GM12878 (cell line): ENCODE measurements at regions not wholly inside any gene's neighbourhood (a gene's known extent, or its start where the extent isn't known, plus 50 kb on each side); places are given as distances from the start of the nearest gene placed in this dataset.

Experiments used
- ATAC-seq: fragments of 200-7000 bp; cut with Tn5 transposase; 3 replicates; pipeline ENCODE4 v1.9.1; 2020; ENCODE audit warnings: mild to moderate bottlenecking, moderate library complexity
- BruUV-seq: library from RNA; stranded (reverse); fragments of 400-500 nt; replicated peaks from 2 replicates; lab custom pipeline; 2021; lab: Mats Ljungman, UMichigan
- CTCF ChIA-PET: fragments of 300-600 bp; sonication (Branson Sonifier 250); formaldehyde crosslinking; extraction: SDS; loops from one replicate; lab custom pipeline; 2021; ENCODE audit warnings: inconsistent platforms; lab: Yijun Ruan, JAX
- POLR2A ChIA-PET: fragments of 350-600 bp; formaldehyde crosslinking; extraction: SDS; loops from one replicate; lab custom pipeline; 2021; ENCODE audit warnings: inconsistent platforms; lab: Charles Lee
- RAD21 ChIA-PET: fragments of 300-600 bp; sonication (Branson Sonifier 250); formaldehyde crosslinking; loops from one replicate; lab custom pipeline; 2023; ENCODE audit warnings: antibody characterized with exemption; ENCODE audit not compliant: unreplicated experiment; lab: Charles Lee
- SMC1A ChIA-PET: fragments of 300-600 bp; sonication (Branson Sonifier 250); formaldehyde crosslinking; loops from one replicate; lab custom pipeline; 2023; ENCODE audit not compliant: unreplicated experiment, uncharacterized antibody; lab: Charles Lee
- DNase-seq: peaks from one replicate; pipeline ENCODE4 v3.0.0-alpha.2; 2011; ENCODE audit warnings: low read depth, low spot score
- FAIRE-seq: peaks from 3 replicates; lab custom pipeline; 2011; peaks lifted over from hg19 to GRCh38; lab: Jason Lieb, UNC
- H2AFZ ChIP-seq: 2 replicates; pipeline ENCODE4 v1.6.0; 2011; ENCODE audit warnings: low read depth, low read length, control low read depth; ENCODE audit not compliant: control insufficient read depth
- H3K27ac ChIP-seq: 2 replicates; pipeline ENCODE4 v1.5.1; 2011; ENCODE audit warnings: control low read depth; ENCODE audit not compliant: control insufficient read depth, insufficient read depth
- H3K27me3 ChIP-seq, 2 experiments: replicated peaks in 1 of 2; 2 replicates each; pipeline versions ENCODE4 v1.6.0 to v1.6.1; 2011; ENCODE audit warnings: low read length in 1 of 2; ENCODE audit not compliant: control insufficient read depth in 2 of 2, insufficient read depth in 2 of 2
- H3K36me3 ChIP-seq, 2 experiments: 2 replicates each; pipeline ENCODE4 v1.5.1; 2011; ENCODE audit warnings: low read length in 1 of 2; ENCODE audit not compliant: control insufficient read depth in 2 of 2, insufficient read depth in 2 of 2
- H3K4me1 ChIP-seq: 2 replicates; pipeline ENCODE4 v1.6.1; 2011; ENCODE audit warnings: mild to moderate bottlenecking, low read length, moderate library complexity, mixed read lengths; ENCODE audit not compliant: control insufficient read depth, insufficient read depth
- H3K4me2 ChIP-seq: 2 replicates; pipeline ENCODE4 v1.6.0; 2011; ENCODE audit warnings: control low read depth; ENCODE audit not compliant: control insufficient read depth, insufficient read depth
- H3K4me3 ChIP-seq: fragments of 200-600 bp; sonication (generic); 2 replicates; pipeline ENCODE4 v1.5.1; 2016
- H3K79me2 ChIP-seq: 2 replicates; pipeline ENCODE4 v1.6.0; 2011; ENCODE audit warnings: low read length; ENCODE audit not compliant: control insufficient read depth, insufficient read depth
- H3K9ac ChIP-seq: 2 replicates; pipeline ENCODE4 v1.8.0; 2011; ENCODE audit warnings: low read length, control low read depth, mixed read lengths; ENCODE audit not compliant: control insufficient read depth, insufficient read depth
- H3K9me3 ChIP-seq: replicated peaks from 3 replicates; pipeline ENCODE4 v1.5.1; 2011; ENCODE audit warnings: mild to moderate bottlenecking, low read length; ENCODE audit not compliant: control insufficient read depth, insufficient read depth
- H4K20me1 ChIP-seq: 2 replicates; pipeline ENCODE4 v1.6.0; 2011; ENCODE audit not compliant: control insufficient read depth, insufficient read depth
- CREB1 ChIP-seq: IDR thresholded peaks from 2 replicates; pipeline ENCODE4 v1.6.1; 2012; ENCODE audit warnings: low read depth, mild to moderate bottlenecking, inconsistent platforms
- FOS ChIP-seq: IDR thresholded peaks from 3 replicates; pipeline ENCODE4 v1.6.1; 2011; ENCODE audit warnings: borderline replicate concordance; ENCODE audit not compliant: insufficient read length; ENCODE audit errors: extremely low read depth
- IKZF2 ChIP-seq, 2 experiments: fragments of 450-650 bp; IDR thresholded peaks; 2 replicates each; pipeline ENCODE4 v1.6.1; 2017; ENCODE audit warnings: mild to moderate bottlenecking in 2 of 2, moderate library complexity in 2 of 2
- IRF4 ChIP-seq: IDR thresholded peaks from 2 replicates; pipeline ENCODE4 v1.6.1; 2011; ENCODE audit warnings: low read depth, low read length
- JUND ChIP-seq: IDR thresholded peaks from 2 replicates; pipeline ENCODE4 v1.6.1; 2012; ENCODE audit warnings: low read depth, mild to moderate bottlenecking, low read length, improper control_type of control experiment, moderate library complexity
- MTA3 ChIP-seq: IDR thresholded peaks from 2 replicates; pipeline ENCODE4 v1.6.1; 2012; ENCODE audit warnings: low read length, inconsistent platforms, borderline replicate concordance
- RFX5 ChIP-seq: IDR thresholded peaks from 2 replicates; pipeline ENCODE4 v1.6.1; 2011; ENCODE audit warnings: low read depth, low read length, improper control_type of control experiment
- SP1 ChIP-seq: IDR thresholded peaks from one replicate; pipeline ENCODE4 v1.6.1; 2011; ENCODE audit warnings: low read depth, low read length
- STAT1 ChIP-seq: fragments of 450-650 bp; conservative IDR thresholded peaks from 2 replicates; pipeline ENCODE4 v1.6.1; 2014; ENCODE audit warnings: antibody characterized with exemption, mild to moderate bottlenecking
- STAT3 ChIP-seq: IDR thresholded peaks from 2 replicates; pipeline ENCODE4 v1.6.1; 2011; ENCODE audit warnings: low read depth, low read length, improper control_type of control experiment
- YY1 ChIP-seq: IDR thresholded peaks from 2 replicates; pipeline ENCODE4 v1.6.1; 2011; ENCODE audit warnings: low read depth, mild to moderate bottlenecking, low read length
- WGBS: methylation state at CpG from one replicate; pipeline ENCODE4 v1.1.6; 2016; ENCODE audit warnings: low lambda C conversion rate; ENCODE audit not compliant: insufficient replicate concordance, insufficient coverage; ENCODE audit errors: missing lambda C conversion rate; 5-methylcytosine and 5-hydroxymethylcytosine counted together
- in situ Hi-C: fragments of 300-500 bp; cut with MboI; formaldehyde crosslinking; loops from 9 replicates; pipeline ENCODE4 v1.14.3; 2018; ENCODE audit warnings: mixed read lengths
- intact Hi-C: fragments of 100-400 bp; cut with micrococcal nuclease; formaldehyde crosslinking; loops from one replicate; pipeline ENCODE4 v1.14.2; 2022; ENCODE audit not compliant: unreplicated experiment
- TF ChIP-seq, protein P1 (sequence below): IDR thresholded peaks from 2 replicates; pipeline ENCODE4 v1.6.1; 2012; ENCODE audit warnings: low read length, inconsistent platforms
- TF ChIP-seq, protein P2 (sequence below): IDR thresholded peaks from 2 replicates; pipeline ENCODE4 v1.6.1; 2011; ENCODE audit warnings: mild to moderate bottlenecking, low read depth, low read length, moderate library complexity; ENCODE audit not compliant: insufficient replicate concordance

DNA sequence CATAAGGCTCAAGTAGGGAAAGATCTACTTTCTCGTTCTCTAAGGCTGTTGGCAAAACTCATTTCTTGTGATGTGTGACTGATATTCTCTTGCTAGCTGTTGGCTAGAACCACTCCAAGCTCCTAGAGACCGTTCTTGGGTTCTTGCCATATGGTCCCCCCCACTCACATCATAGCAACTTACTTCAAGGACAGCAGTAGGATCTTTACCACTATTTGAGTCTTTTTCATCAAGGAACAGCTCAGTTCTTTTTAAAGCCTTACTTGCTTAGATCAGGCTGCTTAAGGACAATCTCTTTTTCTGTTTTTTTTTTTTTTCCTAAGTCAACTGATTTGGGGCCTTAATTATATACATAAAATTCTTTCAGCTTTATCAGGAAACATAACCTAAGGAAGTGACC is 251.1 kb downstream of the GPR37 start:
- no peak overlapping the region for H3K4me3 ChIP-seq
- ATAC-seq (no peak), FAIRE-seq (no peak), DNase-seq (no peak)
- H3K27ac ChIP-seq, result no peak overlapping the region
- no peaks in the 10 kb centered on the region for H3K9me3 ChIP-seq
- in situ Hi-C loops, result no loop called here
- H4K20me1 ChIP-seq, result no peaks in the 10 kb centered on the region
- no peaks in the 10 kb centered on the region for H3K27me3 ChIP-seq
- ChIA-PET POLR2A (no interaction called here), RAD21 (no interaction called here), SMC1A (interaction anchor here (0.6 to 1.0 kb wide), 2 partner anchors 9 to 649 kb away, joined by 4 to 5 read pairs; no protein-coding TSS in a partner anchor), CTCF (no interaction called here)
- no TSS peak for BruUV-seq
- WGBS, result 14% methylated on average over 2 of the region's 2 CpGs
- H3K36me3 ChIP-seq, result no peaks in the 10 kb centered on the region
- H3K79me2 ChIP-seq, result no peaks in the 10 kb centered on the region
- H3K9ac ChIP-seq, result no peak overlapping the region
- intact Hi-C loops, result no loop called here
- TF ChIP-seq IRF4, result no peak
- no peaks in the 10 kb centered on the region for H3K4me1 ChIP-seq
- H2AFZ ChIP-seq, result no peak overlapping the region
- no peak overlapping the region for H3K4me2 ChIP-seq

DNA sequence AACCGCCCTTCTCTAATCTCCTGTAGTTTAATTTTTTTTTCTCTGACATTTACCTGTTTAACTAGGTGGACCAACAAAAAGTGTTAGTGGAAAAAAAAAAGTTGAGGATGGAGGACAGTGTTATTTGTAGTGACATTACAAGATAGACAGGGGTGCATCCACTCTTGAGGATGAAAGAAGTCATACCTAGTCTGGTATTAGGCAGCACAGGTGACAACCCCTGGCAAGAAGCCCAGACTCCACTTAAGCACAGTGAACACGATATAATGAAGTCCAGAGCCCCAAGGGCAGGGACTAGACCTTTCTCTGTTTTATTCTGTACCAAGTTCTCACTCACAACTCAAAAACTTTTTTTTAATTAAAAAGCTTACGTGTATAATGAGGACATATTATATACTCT is 268.4 kb downstream of the GPR37 start:
- in situ Hi-C loops (no loop called here), intact Hi-C loops (no loop called here)
- H3K79me2 ChIP-seq, result no peaks in the 10 kb centered on the region
- H4K20me1 ChIP-seq, result no peaks in the 10 kb centered on the region
- no TSS peak for BruUV-seq
- ATAC-seq (no peak), DNase-seq (no peak), FAIRE-seq (no peak)
- WGBS, result 41% methylated on average over 3 of the region's 3 CpGs
- no peak overlapping the region for H3K9ac ChIP-seq
- H3K4me1 ChIP-seq, result no peaks in the 10 kb centered on the region
- H3K4me2 ChIP-seq, result no peak overlapping the region
- no peak overlapping the region for H3K4me3 ChIP-seq
- no peak overlapping the region for H3K27ac ChIP-seq
- TF ChIP-seq IKZF2 (IDR thresholded peaks at IDR 0.05), result no peak
- TF ChIP-seq YY1, result no peak
- TF ChIP-seq, protein P1, sequence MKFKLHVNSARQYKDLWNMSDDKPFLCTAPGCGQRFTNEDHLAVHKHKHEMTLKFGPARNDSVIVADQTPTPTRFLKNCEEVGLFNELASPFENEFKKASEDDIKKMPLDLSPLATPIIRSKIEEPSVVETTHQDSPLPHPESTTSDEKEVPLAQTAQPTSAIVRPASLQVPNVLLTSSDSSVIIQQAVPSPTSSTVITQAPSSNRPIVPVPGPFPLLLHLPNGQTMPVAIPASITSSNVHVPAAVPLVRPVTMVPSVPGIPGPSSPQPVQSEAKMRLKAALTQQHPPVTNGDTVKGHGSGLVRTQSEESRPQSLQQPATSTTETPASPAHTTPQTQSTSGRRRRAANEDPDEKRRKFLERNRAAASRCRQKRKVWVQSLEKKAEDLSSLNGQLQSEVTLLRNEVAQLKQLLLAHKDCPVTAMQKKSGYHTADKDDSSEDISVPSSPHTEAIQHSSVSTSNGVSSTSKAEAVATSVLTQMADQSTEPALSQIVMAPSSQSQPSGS, result no peak
- TF ChIP-seq JUND, result no peak
- TF ChIP-seq STAT1, result no peak
- TF ChIP-seq FOS, result no peak
- TF ChIP-seq CREB1, result no peak
- no peak for TF ChIP-seq STAT3
- TF ChIP-seq, protein P2, sequence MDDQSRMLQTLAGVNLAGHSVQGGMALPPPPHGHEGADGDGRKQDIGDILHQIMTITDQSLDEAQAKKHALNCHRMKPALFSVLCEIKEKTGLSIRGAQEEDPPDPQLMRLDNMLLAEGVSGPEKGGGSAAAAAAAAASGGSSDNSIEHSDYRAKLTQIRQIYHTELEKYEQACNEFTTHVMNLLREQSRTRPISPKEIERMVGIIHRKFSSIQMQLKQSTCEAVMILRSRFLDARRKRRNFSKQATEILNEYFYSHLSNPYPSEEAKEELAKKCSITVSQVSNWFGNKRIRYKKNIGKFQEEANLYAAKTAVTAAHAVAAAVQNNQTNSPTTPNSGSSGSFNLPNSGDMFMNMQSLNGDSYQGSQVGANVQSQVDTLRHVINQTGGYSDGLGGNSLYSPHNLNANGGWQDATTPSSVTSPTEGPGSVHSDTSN, result no peak
- no peak for TF ChIP-seq IRF4
- no peak for TF ChIP-seq RFX5
- no peak for TF ChIP-seq MTA3
- no peak for TF ChIP-seq SP1
- POLR2A ChIA-PET, result no interaction called here
- no peaks in the 10 kb centered on the region for H3K36me3 ChIP-seq
- CTCF ChIA-PET, result interaction anchor here (1.8 kb wide), 1 partner anchor 290 kb away, joined by 3 read pairs; no protein-coding TSS in a partner anchor
- no peaks in the 10 kb centered on the region for H3K9me3 ChIP-seq
- SMC1A ChIA-PET, result interaction anchor here (1.2 kb wide), 1 partner anchor 11 kb away, joined by 3 read pairs; no protein-coding TSS in a partner anchor
- H3K27me3 ChIP-seq, result no peaks in the 10 kb centered on the region
- H2AFZ ChIP-seq, result no peak overlapping the region
- RAD21 ChIA-PET, result no interaction called here
